ENCODE measurements at regions not wholly inside any gene's neighbourhood (a gene's known extent, or its start where the extent isn't known, plus 50 kb on each side); places are given as distances from the start of the nearest gene placed in this dataset.

DNA sequence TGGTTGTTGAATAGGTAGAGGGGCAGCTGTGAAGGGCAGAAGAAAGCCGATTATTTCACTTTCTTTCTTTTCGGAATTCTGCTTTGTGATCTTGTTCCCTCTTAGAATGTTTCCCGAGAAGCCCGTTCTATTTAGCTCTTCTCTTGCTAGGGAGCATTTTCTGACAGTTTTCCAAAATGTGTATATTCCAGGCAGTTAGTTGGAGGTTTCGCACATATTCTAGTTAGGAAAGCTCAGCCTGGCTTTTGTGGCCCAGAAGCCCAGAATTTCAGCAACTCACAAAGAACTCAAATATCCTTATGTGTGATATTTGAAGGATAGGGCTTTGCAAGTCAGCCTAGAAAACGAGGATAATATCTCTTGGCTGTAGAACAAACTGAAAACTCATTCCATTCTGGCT lies 461.0 kb upstream of the C9orf72 start:
- CTCF ChIA-PET (ENCODE audit: low intra/inter-chr PET ratio), result no interaction called here
- TF ChIP-seq ZNF589 (CRISPR knock-in tag; IDR thresholded peaks at IDR 0.05; ENCODE audit: low read depth) (no peak), SREBF1 (IDR thresholded peaks at IDR 0.05; ENCODE audit: borderline replicate concordance, low read depth, low read length) (no peak), RBM34 (IDR thresholded peaks at IDR 0.05; ENCODE audit: borderline replicate concordance, insufficient read depth, low read length) (no peak), HNRNPH1 (optimal IDR thresholded peaks at IDR 0.05; ENCODE audit: low read depth, low read length) (no peak), PPARD (CRISPR knock-in tag; IDR thresholded peaks at IDR 0.05) (no peak), RBFOX2 (IDR thresholded peaks at IDR 0.05; ENCODE audit: low read depth, low read length) (no peak), NFRKB (IDR thresholded peaks at IDR 0.05; ENCODE audit: low read depth) (no peak), PCBP2 (IDR thresholded peaks at IDR 0.05; ENCODE audit: low read depth, low read length, poor library complexity, severe bottlenecking) (no peak), ZNF174 (CRISPR knock-in tag; IDR thresholded peaks at IDR 0.05) (no peak), ZNF561 (CRISPR knock-in tag; conservative IDR thresholded peaks at IDR 0.05) (no peak), ETV5 (CRISPR knock-in tag; IDR thresholded peaks at IDR 0.05; ENCODE audit: low read depth) (no peak), STAG1 (CRISPR knock-in tag; IDR thresholded peaks at IDR 0.05; ENCODE audit: borderline replicate concordance) (no peak)
- TF ChIP-seq, protein P1, sequence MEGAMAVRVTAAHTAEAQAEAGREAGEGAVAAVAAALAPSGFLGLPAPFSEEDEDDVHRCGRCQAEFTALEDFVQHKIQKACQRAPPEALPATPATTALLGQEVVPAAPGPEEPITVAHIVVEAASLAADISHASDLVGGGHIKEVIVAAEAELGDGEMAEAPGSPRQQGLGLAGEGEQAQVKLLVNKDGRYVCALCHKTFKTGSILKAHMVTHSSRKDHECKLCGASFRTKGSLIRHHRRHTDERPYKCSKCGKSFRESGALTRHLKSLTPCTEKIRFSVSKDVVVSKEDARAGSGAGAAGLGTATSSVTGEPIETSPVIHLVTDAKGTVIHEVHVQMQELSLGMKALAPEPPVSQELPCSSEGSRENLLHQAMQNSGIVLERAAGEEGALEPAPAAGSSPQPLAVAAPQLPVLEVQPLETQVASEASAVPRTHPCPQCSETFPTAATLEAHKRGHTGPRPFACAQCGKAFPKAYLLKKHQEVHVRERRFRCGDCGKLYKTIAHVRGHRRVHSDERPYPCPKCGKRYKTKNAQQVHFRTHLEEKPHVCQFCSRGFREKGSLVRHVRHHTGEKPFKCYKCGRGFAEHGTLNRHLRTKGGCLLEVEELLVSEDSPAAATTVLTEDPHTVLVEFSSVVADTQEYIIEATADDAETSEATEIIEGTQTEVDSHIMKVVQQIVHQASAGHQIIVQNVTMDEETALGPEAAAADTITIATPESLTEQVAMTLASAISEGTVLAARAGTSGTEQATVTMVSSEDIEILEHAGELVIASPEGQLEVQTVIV (CRISPR knock-in tag; IDR thresholded peaks at IDR 0.05; ENCODE audit: borderline replicate concordance), result no peak
- TF ChIP-seq, protein P2, sequence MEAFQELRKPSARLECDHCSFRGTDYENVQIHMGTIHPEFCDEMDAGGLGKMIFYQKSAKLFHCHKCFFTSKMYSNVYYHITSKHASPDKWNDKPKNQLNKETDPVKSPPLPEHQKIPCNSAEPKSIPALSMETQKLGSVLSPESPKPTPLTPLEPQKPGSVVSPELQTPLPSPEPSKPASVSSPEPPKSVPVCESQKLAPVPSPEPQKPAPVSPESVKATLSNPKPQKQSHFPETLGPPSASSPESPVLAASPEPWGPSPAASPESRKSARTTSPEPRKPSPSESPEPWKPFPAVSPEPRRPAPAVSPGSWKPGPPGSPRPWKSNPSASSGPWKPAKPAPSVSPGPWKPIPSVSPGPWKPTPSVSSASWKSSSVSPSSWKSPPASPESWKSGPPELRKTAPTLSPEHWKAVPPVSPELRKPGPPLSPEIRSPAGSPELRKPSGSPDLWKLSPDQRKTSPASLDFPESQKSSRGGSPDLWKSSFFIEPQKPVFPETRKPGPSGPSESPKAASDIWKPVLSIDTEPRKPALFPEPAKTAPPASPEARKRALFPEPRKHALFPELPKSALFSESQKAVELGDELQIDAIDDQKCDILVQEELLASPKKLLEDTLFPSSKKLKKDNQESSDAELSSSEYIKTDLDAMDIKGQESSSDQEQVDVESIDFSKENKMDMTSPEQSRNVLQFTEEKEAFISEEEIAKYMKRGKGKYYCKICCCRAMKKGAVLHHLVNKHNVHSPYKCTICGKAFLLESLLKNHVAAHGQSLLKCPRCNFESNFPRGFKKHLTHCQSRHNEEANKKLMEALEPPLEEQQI (IDR thresholded peaks at IDR 0.05), result no peak
- TF ChIP-seq, protein P3, sequence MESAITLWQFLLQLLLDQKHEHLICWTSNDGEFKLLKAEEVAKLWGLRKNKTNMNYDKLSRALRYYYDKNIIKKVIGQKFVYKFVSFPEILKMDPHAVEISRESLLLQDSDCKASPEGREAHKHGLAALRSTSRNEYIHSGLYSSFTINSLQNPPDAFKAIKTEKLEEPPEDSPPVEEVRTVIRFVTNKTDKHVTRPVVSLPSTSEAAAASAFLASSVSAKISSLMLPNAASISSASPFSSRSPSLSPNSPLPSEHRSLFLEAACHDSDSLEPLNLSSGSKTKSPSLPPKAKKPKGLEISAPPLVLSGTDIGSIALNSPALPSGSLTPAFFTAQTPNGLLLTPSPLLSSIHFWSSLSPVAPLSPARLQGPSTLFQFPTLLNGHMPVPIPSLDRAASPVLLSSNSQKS (CRISPR knock-in tag; IDR thresholded peaks at IDR 0.05), result no peak
- TF ChIP-seq, protein P4, sequence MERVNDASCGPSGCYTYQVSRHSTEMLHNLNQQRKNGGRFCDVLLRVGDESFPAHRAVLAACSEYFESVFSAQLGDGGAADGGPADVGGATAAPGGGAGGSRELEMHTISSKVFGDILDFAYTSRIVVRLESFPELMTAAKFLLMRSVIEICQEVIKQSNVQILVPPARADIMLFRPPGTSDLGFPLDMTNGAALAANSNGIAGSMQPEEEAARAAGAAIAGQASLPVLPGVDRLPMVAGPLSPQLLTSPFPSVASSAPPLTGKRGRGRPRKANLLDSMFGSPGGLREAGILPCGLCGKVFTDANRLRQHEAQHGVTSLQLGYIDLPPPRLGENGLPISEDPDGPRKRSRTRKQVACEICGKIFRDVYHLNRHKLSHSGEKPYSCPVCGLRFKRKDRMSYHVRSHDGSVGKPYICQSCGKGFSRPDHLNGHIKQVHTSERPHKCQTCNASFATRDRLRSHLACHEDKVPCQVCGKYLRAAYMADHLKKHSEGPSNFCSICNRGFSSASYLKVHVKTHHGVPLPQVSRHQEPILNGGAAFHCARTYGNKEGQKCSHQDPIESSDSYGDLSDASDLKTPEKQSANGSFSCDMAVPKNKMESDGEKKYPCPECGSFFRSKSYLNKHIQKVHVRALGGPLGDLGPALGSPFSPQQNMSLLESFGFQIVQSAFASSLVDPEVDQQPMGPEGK (CRISPR knock-in tag; IDR thresholded peaks at IDR 0.05; ENCODE audit: borderline replicate concordance), result no peak

More for the DNA sequence above, 461.0 kb upstream of the C9orf72 start:
- Histone ChIP-seq H4K20me1 (replicated peaks; ENCODE audit: control insufficient read depth, insufficient read depth, low read length) (no peaks in the 10 kb centered on the region), H3K4me2 (ENCODE audit: insufficient read depth, low read length) (no peak overlapping the region), H3K4me3 (no peak overlapping the region), H3K9ac (ENCODE audit: insufficient read depth in 1 of 2, low read depth in 2 of 2, low read length in 2 of 2) (no peak overlapping the region), H3K27me3 (ENCODE audit: control insufficient read depth in 2 of 2, insufficient read depth in 2 of 2, low read length in 2 of 2) (no peaks in the 10 kb centered on the region), H3K27ac (ENCODE audit: extremely low read depth, low read depth, low read length) (no peak overlapping the region), H3K9me1 (ENCODE audit: control insufficient read depth, insufficient read depth, low read length) (no peaks in the 10 kb centered on the region), H3K9me3 (replicated peaks; ENCODE audit: control insufficient read depth, insufficient read depth, low read depth, low read length) (no peaks in the 10 kb centered on the region), H3K4me1 (replicated peaks in 1 of 2; ENCODE audit: control insufficient read depth in 2 of 2, insufficient read depth in 2 of 2, low read length in 2 of 2) (no peaks in the 10 kb centered on the region), H3K79me2 (ENCODE audit: control insufficient read depth, insufficient read depth, low read length) (no peaks in the 10 kb centered on the region), H2AFZ (ENCODE audit: low read depth, low read length) (no peak overlapping the region), H3K36me3 (ENCODE audit: control insufficient read depth, insufficient read depth, low read length) (no peaks in the 10 kb centered on the region)
- 0% methylated on average over 1 of the region's 6 CpGs for WGBS (ENCODE audit: insufficient coverage, low coverage, missing lambda C conversion rate)
- BruUV-seq (replicated peaks), result no TSS peak
- in situ Hi-C loops (cut with MboI) (no loop called here), intact Hi-C loops (cut with micrococcal nuclease) (no loop called here)
- POLR2A ChIA-PET, result no interaction called here
- ATAC-seq (no peak), DNase-seq (ENCODE audit: extremely low read depth in 1 of 4, low spot score in 3 of 4) (no peak), FAIRE-seq (no peak)

Data from K562 (cell line).